ENCODE measurements at regions not wholly inside any gene's neighbourhood (a gene's known extent, or its start where the extent isn't known, plus 50 kb on each side); places are given as distances from the start of the nearest gene placed in this dataset.
"Not testable (repeated sequence)": the region's sequence is repeated elsewhere in the genome, so short reads cannot be mapped to it uniquely, and the experiment has no call there.

DNA sequence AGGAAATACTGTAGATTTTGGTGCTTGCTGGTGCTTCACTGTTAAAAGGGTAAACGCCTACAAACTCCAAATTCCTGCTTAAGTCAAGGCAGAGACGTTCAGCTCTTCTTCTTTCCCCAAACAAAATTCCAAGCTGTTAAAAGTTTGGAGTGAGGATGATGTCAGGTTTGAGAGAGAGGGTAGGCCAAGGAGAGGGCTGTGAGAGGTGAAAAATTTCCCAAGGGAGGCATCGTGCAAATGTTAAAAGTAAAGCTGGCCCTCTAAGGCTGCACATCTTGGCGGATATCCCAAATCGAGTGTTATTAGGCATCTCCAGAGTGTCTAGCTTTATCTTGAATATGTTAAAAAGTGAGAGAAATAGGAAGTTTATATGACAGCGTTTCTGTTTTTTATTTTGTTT is 651.8 kb downstream of the QKI start:
- DNase-seq (ENCODE audit: low read depth, low spot score), result no peak
- H3K4me3 ChIP-seq (ENCODE audit: low read length), result no peak overlapping the region

- H3K4me3 ChIP-seq (ENCODE audit: low read length), result no peak overlapping the region
- DNase-seq (ENCODE audit: low read depth, low spot score), result no peak
These were observed 648.8 kb downstream of the QKI start for GRCh38 chr6:164063346-164063745.

GRCh38 chr6:164062872-164063271 is 648.4 kb downstream of the QKI start:
- H3K4me3 ChIP-seq (ENCODE audit: low read length), result no peak overlapping the region
- no peak for DNase-seq (ENCODE audit: low read depth, low spot score)

- H3K4me3 ChIP-seq (ENCODE audit: low read length), result no peak overlapping the region
- DNase-seq (ENCODE audit: low read depth, low spot score), result no peak
These were observed 643.4 kb downstream of the QKI start for GRCh38 chr6:164057876-164058275.

DNA sequence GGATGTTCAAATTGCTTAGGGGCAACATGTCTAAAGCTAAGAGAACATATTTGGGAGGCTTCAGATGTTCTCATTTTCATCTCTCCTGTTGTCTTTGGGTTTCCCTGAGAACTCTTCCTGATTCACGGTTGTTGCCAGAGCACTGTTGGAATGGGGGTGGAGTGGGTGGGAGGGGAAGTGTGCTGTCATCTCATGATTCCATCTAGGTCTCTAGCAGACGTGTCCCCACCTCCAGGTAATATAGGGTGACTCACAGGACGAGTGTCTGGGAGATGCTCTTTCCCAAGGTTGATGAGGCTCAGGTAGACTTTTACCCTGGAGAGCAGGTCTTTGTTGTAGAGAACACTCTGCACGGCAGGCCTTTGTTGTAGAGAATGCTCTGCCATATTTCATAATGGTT is 636.9 kb downstream of the QKI start:
- no peak for DNase-seq (ENCODE audit: low read depth, low spot score)
- H3K4me3 ChIP-seq (ENCODE audit: low read length), result no peak overlapping the region

DNA sequence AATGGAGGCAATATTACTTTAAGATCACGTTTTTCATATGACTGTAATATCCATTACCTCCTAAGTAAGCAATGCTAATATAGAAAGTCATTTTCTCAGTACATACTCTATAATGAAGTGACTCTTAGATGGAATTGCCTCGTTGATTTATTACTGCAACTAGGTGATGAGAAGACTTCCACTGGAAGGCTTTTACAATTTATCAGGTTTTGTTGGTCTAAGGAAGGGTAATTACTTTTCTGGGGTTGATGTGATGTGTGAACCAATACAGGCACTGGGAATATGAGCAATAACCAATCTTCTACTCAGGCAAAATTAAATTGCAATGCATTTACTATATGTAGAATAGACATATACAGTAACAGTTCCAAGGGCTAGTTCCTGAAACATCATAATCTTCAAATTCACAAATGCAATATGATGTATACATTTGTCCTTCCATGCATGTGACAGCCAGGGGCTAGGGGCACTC is 635.0 kb downstream of the QKI start:
- no peak overlapping the region for H3K4me3 ChIP-seq (ENCODE audit: low read length)
- no peak for DNase-seq (ENCODE audit: low read depth, low spot score)

DNA sequence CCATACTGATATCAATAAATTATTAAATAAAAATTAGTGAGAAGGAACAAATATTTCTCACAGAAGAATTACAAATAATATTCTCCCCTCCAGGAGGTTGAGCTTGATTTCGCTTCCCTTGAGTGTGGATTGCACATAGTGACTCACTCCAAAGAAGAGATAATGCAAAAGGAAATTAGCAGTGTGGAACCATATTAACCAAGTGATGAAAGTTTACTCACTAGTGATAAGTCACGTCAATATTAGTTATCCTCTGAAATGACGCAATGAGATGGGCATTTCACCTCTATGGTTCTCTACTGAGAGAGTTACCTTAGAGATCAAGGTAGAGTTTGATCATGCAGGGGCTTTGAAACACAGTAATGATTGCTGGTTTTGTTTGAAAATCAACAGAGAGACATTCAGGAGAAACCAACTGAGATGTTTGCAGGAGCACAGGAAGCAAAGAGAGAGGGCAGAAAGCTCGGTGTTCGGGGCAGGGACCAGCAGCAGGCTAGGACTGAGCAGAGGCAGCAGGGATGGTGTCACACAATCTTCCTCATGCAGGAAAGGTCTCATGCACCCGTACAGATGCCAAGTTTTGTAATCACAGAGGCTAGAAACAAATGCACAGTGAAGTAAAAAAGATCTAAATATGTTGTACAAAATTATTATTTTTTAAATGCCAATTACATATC is 634.5 kb downstream of the QKI start:
- DNase-seq (ENCODE audit: low read depth, low spot score), result no peak
- H3K4me3 ChIP-seq (ENCODE audit: low read length), result no peak overlapping the region

DNA sequence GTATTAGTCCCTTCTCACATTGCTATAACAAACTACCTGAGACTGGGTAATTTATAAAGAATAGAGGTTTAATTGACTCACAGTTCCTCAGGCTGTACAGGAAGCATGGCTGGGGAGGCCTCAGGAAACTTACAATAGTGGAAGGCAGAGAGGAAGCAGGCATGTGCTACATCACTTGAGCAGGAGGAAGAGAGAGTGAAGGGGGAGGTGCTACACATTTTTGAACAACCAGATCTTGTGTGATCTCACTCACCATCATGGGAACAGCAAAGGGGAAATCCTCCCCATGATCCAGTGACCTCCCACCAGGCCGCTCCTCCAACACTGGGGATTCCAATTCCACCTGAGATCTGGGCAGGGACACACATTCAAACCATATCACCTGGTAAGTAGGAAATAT is 630.6 kb downstream of the QKI start:
- DNase-seq (ENCODE audit: low read depth, low spot score), result no peak
- H3K4me3 ChIP-seq (ENCODE audit: low read length), result no peak overlapping the region

DNA sequence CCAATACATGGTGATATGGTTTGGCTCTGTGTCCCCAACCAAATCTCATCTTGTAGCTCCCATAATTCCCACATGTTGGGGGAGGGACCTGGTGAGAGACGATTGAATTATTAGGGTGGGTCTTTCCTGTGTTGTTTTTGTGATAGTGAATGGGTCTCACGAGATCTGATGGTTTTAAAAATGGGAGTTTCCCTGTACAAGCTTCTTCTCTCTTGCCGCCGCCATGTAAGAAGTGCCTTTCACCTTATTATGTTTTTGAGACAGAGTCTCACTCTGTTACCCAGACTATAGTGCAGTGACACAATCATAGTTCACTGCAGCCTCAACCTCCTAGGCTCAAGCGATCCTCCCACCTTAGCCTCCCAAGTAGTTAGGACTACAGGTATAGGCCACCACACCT is 629.1 kb downstream of the QKI start:
- DNase-seq (ENCODE audit: low read depth, low spot score); H3K4me3 ChIP-seq (ENCODE audit: low read length): not testable (repeated sequence)

DNA sequence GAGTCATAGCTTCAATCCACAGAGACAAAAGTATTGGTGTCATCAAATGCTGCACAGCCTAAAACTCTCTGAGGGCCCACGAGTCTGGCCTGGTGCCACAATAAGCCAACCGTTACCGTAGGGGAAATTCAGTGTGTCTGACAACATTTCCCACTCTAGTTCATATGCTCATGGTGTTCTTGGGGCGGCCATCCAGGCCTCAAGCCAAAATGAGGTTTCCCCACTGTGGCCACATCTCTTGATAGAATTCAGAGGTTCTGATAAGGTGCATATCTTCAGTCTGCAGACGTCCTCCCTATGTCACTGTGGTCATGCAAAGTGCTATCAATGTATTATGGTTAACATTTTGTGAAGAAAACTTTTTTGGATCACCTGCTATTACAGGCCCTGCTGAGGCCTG is 627.7 kb downstream of the QKI start:
- no peak overlapping the region for H3K4me3 ChIP-seq (ENCODE audit: low read length)
- DNase-seq (ENCODE audit: low read depth, low spot score), result no peak

DNA sequence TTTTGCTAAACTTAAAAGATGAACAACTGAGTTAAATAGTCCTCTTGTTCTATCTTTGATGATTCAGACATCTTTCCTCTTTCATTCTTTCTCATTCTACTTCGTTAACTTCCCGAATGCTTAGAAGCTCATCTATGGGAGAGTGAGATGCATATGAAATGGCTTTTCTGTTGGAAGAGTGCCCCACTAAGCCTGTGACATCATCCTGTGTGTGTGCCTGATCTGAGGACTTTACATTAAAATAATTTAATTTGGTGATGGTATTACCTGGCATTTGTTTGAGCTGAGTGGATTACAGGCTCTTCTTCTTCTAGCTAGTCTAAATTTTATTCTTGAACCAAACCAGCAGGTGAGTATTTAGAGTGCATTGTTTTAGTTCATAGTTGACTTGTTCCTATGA is 626.5 kb downstream of the QKI start:
- DNase-seq (ENCODE audit: low read depth, low spot score), result no peak
- no peak overlapping the region for H3K4me3 ChIP-seq (ENCODE audit: low read length)

DNA sequence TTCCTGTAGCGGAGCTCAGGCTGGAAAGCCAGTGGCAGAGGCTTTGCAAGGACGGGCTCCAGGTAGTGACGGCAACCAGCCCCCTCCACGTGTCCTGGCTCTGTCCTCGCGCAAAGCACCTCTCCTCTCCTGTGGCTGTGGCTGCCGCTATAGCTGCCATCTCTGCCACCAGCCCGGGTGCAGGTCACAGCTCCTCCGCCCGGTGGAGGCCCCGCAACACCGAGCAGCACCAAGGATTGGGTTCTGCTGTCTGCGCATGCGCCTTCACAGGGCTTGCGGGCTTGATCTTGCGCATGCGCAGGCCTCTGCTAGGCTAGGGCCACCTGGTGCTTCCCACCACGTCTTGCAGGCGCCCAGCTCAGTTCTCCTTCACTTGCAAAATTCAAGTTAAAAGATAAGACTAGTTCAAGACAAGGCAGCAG is 625.4 kb downstream of the QKI start:
- no peak for DNase-seq (ENCODE audit: low read depth, low spot score)
- H3K4me3 ChIP-seq (ENCODE audit: low read length), result no peak overlapping the region

- no peak overlapping the region for H3K4me3 ChIP-seq (ENCODE audit: low read length)
- no peak for DNase-seq (ENCODE audit: low read depth, low spot score)
These were observed 622.8 kb downstream of the QKI start for GRCh38 chr6:164037171-164037870.

DNA sequence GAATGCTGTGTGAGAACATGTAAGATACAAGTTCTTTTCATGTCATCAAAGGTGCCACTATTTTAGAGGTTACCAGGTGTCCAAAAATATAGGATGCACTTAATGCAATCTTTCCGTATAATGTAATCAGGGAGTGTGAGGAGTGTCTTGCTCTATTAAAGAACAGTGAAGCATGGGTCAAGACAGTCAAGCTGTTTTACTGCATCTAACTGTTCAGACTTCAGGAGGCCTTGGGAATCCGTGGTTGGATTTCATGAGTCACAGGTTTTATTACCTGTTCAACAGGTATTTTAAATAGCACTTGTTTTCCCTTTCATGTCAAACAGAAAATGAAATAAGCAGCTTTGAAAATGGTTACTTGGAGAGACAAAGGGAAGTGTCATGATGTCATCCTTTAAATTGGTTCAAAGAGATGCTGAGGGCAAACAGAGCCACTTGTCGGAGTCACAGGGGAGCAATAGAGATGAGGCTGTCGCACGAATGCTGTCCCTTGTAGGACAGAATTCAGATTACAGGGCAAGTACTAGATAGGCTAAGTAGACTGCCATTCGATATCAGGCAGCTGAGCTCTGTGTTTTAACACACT is 621.5 kb downstream of the QKI start:
- no peak for DNase-seq (ENCODE audit: low read depth, low spot score)
- no peak overlapping the region for H3K4me3 ChIP-seq (ENCODE audit: low read length)

GRCh38 chr6:164034602-164035140 is 620.2 kb downstream of the QKI start:
- no peak overlapping the region for H3K4me3 ChIP-seq (ENCODE audit: low read length)
- DNase-seq (ENCODE audit: low read depth, low spot score), result no peak

DNA sequence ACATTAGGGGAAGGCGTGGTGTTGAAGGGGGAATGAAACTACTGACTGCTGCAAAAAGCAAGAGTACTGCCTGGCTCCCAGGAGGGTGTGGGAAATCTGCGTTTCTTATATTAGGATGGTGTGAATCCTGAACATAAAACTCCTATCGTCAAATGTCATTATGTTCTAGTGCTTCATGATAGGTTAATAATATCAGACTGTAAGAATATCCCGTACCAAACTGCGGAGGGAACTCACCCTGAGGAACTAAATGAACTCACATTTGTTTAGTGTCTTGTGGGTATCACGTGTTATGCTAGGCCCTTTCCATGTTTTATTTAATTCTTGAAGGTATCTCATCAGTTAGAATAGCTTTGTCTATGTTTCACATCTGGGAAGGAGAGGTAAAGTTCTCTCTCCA is 610.7 kb downstream of the QKI start:
- DNase-seq (ENCODE audit: low read depth, low spot score), result no peak
- H3K4me3 ChIP-seq (ENCODE audit: low read length), result no peak overlapping the region

DNA sequence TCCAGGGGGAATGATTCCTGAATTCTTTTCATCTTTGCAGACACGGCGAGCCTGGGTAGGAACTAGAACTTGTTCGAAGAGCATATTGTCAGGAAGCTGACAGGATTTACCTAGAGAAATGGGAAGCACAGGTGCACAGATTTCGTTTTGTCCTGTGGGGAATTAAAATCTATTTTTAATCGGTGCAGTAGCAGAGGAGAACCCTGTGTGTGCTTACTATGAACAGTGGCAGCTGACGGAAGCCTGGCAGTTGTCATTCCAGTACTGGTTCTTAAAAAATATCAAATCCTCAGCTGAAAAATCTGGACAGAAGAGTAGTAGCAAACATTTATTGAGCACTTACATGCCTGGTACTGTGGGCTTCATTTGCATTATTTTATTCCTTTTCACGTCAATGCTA is 609.0 kb downstream of the QKI start:
- no peak for DNase-seq (ENCODE audit: low read depth, low spot score)
- H3K4me3 ChIP-seq (ENCODE audit: low read length), result no peak overlapping the region

- DNase-seq (ENCODE audit: low read depth, low spot score), result no peak
- no peak overlapping the region for H3K4me3 ChIP-seq (ENCODE audit: low read length)
These were observed 608.1 kb downstream of the QKI start for GRCh38 chr6:164022632-164023031.

DNA sequence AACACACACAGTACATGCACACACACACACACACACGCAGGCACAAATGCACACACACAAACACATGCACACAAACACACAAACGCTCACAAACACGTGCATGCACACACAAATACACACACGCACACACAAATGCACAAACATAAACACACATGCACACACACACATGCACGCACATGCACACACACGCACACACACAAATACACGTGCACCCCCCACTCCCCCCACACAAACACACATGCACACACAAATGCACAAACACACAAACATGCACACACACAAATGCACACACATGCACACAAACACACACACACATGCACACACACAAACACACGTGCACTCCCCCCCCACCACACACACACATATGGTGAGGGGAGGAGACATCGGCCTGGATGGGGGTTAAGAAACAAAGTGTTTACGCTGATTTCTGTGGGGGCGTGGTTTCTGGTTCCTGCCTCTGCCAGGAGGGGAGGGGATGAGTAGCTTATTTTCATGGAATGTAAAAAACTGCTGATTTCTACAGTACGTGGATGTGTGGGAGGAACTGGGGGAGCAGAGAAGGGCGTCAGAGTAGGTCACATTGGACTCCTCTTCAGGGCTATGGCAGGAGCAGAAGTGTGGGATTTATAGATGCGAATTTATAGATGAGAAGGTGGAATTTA is 607.2 kb downstream of the QKI start:
- no peak for DNase-seq (ENCODE audit: low read depth, low spot score)
- no peak overlapping the region for H3K4me3 ChIP-seq (ENCODE audit: low read length)

DNA sequence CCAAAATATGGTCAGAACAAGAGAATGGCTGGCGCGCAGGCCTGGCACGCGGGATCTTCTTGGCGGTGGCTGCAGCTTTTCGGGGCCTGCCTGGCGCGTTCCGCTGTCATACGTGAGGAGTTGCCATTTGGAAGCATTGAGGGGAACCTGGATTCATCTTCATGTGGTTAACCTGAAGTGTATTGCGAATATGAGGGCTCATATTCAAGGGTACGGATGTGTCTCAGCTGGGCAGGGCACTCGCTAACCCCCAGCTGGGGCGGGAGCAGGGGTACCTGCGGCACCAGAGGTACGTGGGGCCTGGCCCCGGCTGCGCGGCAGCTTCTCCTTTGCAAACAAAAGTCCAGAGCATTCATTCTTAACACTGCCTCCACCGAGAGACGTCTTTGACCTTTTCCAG is 605.6 kb downstream of the QKI start:
- no peak for DNase-seq (ENCODE audit: low read depth, low spot score)
- no peak overlapping the region for H3K4me3 ChIP-seq (ENCODE audit: low read length)
